ENCODE measurements at regions not wholly inside any gene's neighbourhood (a gene's known extent, or its start where the extent isn't known, plus 50 kb on each side); places are given as distances from the start of the nearest gene placed in this dataset.
"Not testable (repeated sequence)": the region's sequence is repeated elsewhere in the genome, so short reads cannot be mapped to it uniquely, and the experiment has no call there.

DNA sequence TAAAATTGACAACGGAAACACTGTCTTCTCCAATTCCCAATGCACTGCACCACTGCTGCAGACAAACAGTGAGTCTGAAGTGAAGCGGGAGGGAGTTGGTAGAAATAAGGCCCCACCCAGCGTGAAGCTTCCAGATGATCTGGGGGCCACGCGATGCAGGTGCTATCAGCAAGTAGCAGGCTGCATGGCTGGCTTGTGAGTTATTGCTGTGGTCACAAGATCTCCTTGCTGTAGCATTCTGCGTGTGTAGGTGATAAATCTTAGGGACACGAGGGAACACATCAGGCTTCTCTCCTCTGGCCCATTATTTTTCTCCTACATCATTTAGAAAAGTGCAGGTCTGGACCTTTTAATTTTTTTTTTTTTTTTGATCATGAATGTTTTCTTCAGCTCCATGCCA is 407.6 kb downstream of the TMEM114 start:
- DNase-seq: peak in 1 of 3 experiments; percentile 21

DNA sequence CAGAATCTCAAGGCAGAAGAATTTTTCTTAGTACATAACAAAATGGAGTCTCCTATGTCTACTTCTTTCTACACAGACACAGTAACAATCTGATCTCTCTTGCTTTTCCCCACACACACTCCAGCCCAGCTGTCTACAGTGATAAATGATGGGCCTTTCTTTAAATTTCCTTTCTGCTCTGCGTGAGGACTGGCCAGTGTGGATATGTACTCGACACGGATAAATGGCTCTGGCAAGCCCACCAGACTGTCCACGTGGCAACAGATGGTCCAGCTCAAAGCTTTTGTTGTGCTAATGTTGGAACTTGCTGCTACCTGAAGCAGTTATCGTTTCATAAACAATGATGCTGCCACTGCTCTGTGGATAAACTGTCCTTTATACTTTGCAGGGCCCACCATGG is 410.7 kb downstream of the TMEM114 start:
- peak in 1 of 3 experiments; percentile 5 for DNase-seq

GRCh38 chr16:8178271-8178670 is 412.0 kb downstream of the TMEM114 start:
- no peak for DNase-seq

- DNase-seq: no peak
Measured at GRCh38 chr16:8175411-8175810, 414.9 kb downstream of the TMEM114 start.

DNA sequence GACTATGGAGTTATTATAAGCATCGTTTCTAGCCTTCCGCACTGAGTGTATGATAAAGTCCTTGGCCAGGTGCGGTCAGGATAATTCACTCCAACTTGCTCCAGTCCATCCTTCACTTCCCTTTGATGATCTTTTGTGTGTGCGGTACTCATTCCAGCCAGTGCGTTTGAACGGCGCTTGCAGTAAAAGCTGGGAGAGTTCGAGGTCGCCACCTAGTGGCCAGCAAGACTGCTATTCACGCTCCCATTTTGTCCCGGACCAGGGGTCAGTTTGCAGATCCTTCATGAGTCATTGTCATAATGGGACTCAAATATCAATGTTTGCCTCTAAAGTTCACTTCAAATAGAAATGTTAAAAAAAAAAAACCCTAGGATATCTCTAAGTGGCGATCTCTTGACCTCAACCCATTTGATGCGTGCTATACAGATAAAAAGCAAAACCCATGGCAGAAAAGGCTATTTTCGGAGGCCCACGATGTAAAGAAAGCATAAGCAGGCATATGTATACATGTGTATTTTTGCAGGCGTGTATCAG is 417.1 kb downstream of the TMEM114 start:
- DNase-seq: peak; percentile 29 to 77 (median 68)

DNA sequence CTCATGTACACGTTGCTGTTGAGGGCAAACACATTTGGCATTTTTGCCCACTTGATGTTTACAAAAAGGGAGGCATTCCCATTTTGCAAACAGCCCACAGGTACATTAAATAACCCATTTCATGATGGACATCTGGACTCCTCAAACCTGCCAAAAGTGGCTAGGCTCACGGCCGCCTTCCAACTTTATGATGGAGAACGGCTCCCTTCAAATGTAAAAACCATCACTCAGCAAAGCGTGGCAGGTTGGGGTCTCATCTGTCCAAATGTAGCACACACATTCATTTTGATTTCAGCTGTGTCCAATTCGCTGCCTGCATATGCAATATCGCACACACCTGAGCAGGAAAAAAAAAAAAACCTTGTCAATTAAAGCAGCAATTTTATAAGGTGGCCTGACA is 417.8 kb downstream of the TMEM114 start:
- no peak for DNase-seq

GRCh38 chr16:8168016-8168415 is 422.3 kb downstream of the TMEM114 start:
- DNase-seq: no peak

DNA sequence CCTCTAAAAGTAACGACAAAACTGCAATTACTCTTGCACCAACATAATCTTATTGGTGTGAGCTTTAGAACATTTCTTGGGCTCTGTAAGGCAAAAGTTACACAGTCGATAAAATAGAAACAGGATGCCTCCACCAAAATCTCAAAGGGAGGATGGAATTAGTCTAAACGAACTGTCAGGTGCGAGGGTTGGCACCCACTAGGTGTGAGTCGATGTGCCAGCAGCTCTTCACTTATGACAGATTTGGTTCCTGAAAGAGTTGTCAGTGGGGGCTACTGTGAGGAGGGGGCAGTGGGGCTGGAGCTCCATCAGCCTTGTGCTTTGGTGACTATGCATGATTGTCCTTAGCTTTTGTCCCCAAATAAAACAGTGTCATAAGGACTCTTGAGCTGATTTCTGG is 422.9 kb downstream of the TMEM114 start:
- no peak for DNase-seq

GRCh38 chr16:8158051-8158450 is 432.3 kb downstream of the TMEM114 start:
- no peak for DNase-seq

- no peak for DNase-seq
Measured at GRCh38 chr16:8155275-8155674, 435.0 kb downstream of the TMEM114 start.

DNA sequence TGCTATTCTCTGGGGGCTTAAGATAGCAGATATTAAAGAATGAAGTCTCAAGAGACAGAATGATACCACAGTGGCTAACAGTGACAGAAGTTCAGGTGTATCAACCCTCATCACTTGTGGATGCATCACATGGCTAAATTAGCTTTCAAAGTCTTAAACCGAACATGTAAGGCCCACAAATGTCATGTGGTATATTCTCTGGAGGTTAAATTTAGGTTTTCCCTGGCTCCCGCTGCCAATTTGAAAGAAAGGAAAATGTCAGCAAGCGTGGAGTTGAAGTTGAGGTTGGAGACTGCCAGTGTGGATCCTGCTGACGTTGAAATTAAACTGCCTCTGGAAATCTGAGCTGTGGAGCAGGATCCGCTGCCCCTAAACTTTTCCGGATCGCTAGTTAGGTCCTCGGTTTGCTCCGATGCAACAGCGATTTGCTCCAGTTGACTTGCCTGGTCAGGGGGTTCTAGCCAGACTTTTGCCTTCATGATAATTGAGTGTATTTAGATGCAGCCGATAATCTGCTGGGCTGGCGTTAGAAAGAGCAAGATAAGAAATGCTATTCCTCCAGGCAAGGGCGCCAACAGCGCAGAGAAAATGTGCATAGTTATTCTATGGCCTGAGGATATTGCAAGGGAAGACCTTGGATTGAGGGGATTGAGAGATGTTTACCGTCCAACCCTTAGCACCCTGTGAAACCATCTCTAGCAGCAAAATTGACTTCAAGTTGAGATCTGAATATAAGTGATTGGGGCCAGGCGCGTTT is 443.9 kb downstream of the TMEM114 start:
- DNase-seq: no peak

DNA sequence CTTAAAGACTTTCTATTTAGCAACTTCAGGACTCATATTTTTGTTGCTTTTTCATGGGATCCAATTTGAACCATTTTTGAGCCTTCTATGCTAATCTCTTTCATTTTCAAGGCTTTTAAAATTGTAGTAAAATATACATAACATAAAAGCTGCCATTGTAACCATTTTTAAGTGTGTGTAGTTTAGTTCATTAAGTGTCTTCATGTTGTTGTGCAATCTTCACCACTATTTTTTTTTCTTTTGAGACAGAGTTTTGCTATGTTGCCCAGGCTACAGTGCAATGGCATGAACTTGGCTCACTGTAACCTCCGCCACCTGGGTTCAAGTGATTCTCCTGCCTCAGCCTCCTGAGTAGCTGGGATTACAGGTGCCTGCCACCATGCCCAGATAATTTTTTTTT is 451.6 kb downstream of the TMEM114 start:
- no peak for DNase-seq

- DNase-seq: peak in 1 of 3 experiments; percentile 38
Measured at GRCh38 chr16:8137606-8138005, 452.7 kb downstream of the TMEM114 start.

GRCh38 chr16:8130197-8130596 is 460.1 kb downstream of the TMEM114 start:
- no peak for DNase-seq

GRCh38 chr16:8127070-8127469 is 463.2 kb downstream of the TMEM114 start:
- DNase-seq: no peak

DNA sequence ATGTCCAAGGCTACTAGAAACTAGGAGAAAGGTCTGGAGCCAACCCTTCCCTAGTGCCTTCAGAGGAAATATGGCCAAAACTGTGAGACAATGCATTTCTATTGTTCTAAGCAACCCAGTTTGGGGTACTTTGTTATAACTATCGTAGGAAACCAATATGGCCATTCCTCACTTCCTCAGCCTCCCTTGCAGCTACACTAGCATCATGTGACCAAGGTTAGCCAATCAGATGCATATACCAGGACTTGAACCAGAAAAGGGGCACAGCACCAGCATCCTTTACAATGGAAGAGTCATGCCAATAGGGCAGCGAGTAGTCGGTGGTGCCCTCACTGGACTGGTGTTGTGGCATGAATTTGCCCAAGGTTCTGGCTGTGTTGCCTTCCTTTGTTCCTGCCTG is 464.0 kb downstream of the TMEM114 start:
- no peak for DNase-seq

GRCh38 chr16:8120001-8120400 is 470.3 kb downstream of the TMEM114 start:
- no peak for DNase-seq

DNA sequence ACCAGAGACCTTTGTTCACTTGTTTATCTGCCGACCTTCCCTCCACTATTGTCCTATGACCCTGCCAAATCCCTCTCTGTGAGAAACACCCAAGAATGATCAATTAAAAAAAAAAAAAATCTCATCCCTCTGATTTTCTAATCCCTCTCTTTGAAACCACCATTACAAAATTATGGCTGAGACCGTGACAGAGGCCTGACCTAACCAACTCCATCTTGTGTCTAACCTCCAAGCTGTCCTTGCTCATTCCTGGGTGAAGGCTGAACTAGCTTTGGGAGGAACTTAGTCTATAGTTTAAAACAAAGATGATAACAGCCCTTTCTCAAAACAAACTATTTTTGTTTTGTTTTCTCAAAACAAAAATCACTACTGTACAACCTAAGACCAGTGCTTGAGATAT is 474.5 kb downstream of the TMEM114 start:
- DNase-seq: no peak

GRCh38 chr16:8114941-8115340 is 475.4 kb downstream of the TMEM114 start:
- not testable (repeated sequence) for DNase-seq

GRCh38 chr16:8113843-8114242 is 476.5 kb downstream of the TMEM114 start:
- no peak for DNase-seq

DNA sequence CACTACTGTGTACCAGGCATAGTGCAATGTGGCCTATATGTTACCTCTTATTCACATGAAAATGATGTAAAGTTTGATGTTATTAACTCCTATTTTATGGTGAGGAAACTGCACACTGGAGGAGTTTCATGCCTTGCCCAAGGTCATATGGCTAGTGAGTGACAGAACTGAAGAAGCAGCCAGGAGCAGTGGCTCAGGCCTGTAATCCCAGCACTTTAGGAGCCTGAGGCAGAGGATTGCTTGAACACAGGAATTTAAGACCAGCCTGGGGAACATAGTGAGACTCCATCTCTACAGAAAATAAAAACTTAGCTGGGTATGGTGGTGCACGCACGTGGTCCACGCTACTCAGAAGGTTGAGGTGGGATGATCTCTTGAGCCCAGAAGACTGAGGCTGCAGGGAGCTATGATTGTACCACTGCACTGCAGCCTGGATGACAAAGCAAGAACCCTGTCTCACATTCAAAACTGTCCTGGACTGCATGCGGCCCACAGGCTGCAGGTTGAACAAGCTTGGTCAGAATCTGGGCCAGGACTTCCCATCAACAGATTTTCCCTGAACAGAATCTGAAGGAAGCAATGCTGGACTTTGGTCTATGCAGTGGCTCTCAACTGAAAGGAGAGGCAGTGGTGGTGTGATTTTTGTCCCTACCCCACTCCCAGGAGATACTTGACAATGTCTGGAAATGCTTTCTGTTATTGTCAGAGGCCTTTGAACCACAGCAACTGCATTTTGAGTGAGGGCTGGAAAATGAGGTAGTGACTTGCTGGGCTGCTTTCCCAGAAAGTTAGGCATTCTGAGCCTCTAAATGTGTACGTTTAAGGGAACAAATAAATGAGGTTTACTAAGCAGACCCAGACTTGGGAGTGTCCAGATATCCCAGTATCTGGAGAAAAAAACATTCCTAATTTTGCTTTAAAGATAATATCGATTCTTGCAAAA is 479.5 kb downstream of the TMEM114 start:
- no peak for DNase-seq

DNA sequence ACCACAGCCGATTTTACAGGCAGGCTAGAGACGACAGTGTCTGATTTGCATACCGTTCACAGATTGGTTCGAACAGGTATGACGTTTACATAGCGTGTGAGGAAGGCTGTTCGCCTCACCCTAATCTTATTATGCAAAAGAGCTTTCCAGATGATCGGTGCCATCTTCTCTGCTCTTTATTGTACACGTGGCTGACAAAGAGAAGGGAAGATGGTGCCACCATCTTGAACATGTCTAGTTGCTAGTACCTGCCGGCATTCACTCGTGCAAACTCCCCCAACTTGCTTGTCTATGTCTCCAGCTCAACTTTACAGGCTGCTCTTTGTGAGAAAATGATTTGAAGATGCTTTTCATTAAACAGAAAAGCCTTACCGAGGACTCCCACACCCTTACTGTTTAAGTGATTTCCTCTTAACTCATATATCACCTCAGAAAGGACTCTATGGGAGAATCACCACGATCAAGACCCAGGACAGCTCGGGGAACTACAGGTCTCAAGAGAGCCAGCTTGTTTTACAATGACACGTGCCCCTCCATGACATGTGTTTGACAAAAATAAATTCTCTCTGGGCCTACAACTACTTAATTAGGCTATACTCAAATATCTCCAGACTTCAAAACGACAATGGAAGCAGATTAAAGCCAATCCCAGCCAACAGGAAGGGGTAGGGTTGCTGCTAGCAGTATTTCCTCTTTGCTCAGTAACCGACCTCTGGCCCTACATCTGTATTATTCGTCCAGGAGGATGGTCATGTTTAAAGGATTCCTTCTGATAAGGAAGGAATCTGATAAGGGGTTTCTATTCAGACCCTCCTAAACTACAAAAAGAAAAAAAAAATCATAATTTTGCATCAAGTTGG is 480.6 kb downstream of the TMEM114 start:
- peak in 1 of 3 experiments; percentile 10 for DNase-seq
